ENCODE measurements at regions not wholly inside any gene's neighbourhood (a gene's known extent, or its start where the extent isn't known, plus 50 kb on each side); places are given as distances from the start of the nearest gene placed in this dataset.
"Not testable (repeated sequence)": the region's sequence is repeated elsewhere in the genome, so short reads cannot be mapped to it uniquely, and the experiment has no call there.

- no peak for DNase-seq
Observed at GRCh38 chr15:60138397-60138968, 134.4 kb downstream of the FOXB1 start.

- DNase-seq, result no peak
Observed at GRCh38 chr15:60152386-60152785, 148.3 kb downstream of the FOXB1 start.

GRCh38 chr15:60154764-60155325 is 150.7 kb downstream of the FOXB1 start:
- no peak for DNase-seq

- no peak for DNase-seq
Observed at GRCh38 chr15:60155661-60156060, 151.6 kb downstream of the FOXB1 start.

- DNase-seq, result no peak
Observed at GRCh38 chr15:60160909-60161308, 156.8 kb downstream of the FOXB1 start.

GRCh38 chr15:60161704-60162103 is 157.6 kb downstream of the FOXB1 start:
- DNase-seq, result no peak

GRCh38 chr15:60162251-60162967 is 158.3 kb downstream of the FOXB1 start:
- no peak for DNase-seq

- no peak for DNase-seq
Observed at GRCh38 chr15:60162968-60163355, 158.9 kb downstream of the FOXB1 start.

GRCh38 chr15:60165111-60165510 is 161.0 kb downstream of the FOXB1 start:
- DNase-seq, result no peak

- no peak for DNase-seq
Observed at GRCh38 chr15:60172143-60172542, 168.0 kb downstream of the FOXB1 start.

GRCh38 chr15:60179786-60180391 is 175.8 kb downstream of the FOXB1 start:
- peak; percentile 56 for DNase-seq

- DNase-seq, result not testable (repeated sequence)
Observed at GRCh38 chr15:60181957-60182356, 177.8 kb downstream of the FOXB1 start.

GRCh38 chr15:60183366-60183765 is 179.3 kb downstream of the FOXB1 start:
- no peak for DNase-seq

GRCh38 chr15:60184579-60184978 is 180.5 kb downstream of the FOXB1 start:
- DNase-seq, result no peak

GRCh38 chr15:60191016-60191415 is 186.9 kb downstream of the FOXB1 start:
- no peak for DNase-seq

GRCh38 chr15:60191821-60192220 is 187.7 kb downstream of the FOXB1 start:
- no peak for DNase-seq

GRCh38 chr15:60195611-60196010 is 191.5 kb downstream of the FOXB1 start:
- DNase-seq, result no peak

- DNase-seq, result no peak
Observed at GRCh38 chr15:60204131-60204885, 193.5 kb downstream of the ANXA2 start.

- DNase-seq, result no peak
Observed at GRCh38 chr15:60208709-60209108, 189.1 kb downstream of the ANXA2 start.

- DNase-seq, result no peak
Observed at GRCh38 chr15:60212536-60212935, 185.2 kb downstream of the ANXA2 start.

GRCh38 chr15:60213377-60214000 is 184.3 kb downstream of the ANXA2 start:
- DNase-seq, result no peak

- no peak for DNase-seq
Observed at GRCh38 chr15:60214201-60214600, 183.6 kb downstream of the ANXA2 start.

Measured in CD4-positive, alpha-beta T cell treated with Interleukin-10 for 1 hour (primary cell).